Retina (tissue), 1 donor: ENCODE measurements at regions not wholly inside any gene's neighbourhood (a gene's known extent, or its start where the extent isn't known, plus 50 kb on each side); places are given as distances from the start of the nearest gene placed in this dataset.
"Not testable (repeated sequence)": the region's sequence is repeated elsewhere in the genome, so short reads cannot be mapped to it uniquely, and the experiment has no call there.

Experiments
- DNase-seq: peaks from one replicate; pipeline ENCODE4 v3.0.0-alpha.2; 2016

DNA sequence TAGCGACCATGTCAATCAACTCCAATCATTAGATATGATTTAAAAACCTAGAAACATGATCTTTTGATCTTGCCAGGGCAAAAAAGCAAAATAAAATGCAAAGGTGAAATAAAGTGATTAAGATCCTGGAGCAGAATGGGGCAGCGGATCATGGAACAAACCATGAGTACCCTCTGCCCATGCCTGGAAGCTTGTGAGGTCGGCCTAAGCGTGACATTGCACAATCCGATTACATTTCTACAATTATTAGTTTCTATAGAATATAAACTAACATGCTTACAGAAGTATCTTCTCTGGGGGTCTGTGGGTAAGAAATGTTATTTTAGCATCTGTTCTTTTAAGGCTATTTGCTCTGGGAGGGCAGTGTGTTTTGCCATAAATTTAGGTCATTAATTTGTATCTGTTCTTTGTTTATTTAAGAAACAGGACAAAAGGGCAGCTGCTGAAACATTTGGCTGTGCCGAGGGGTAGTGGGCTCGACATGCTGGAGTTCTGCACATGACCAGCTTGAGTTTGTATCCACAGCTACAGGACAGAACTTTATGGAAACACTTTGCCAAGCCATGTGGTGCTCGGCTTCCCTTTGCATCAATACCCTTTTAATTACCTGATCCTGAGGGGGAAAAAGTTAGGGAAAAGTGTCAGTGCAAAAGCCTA lies 55.9 kb downstream of the ZBTB18 start:
- peak; percentile 45 for DNase-seq

DNA sequence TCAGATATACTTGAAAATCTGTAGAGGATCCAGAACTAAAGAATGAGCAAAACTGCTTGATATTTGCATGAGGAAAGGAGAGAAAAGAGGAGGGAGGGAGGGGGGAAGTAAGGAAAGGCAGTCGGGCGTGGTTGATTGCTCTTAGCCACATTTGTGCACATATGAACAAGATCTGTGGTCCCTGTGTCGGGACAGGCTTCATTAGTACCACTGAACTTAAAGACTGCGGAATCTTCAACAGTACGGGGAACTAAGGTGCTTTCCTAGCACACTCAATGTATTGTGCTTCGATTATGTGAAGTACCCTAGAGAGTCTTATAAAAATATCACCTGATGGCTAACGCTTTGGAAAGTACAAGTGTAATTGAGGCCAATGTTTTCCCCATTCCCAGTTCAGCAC lies 59.9 kb downstream of the ZBTB18 start:
- DNase-seq, result no peak

DNA sequence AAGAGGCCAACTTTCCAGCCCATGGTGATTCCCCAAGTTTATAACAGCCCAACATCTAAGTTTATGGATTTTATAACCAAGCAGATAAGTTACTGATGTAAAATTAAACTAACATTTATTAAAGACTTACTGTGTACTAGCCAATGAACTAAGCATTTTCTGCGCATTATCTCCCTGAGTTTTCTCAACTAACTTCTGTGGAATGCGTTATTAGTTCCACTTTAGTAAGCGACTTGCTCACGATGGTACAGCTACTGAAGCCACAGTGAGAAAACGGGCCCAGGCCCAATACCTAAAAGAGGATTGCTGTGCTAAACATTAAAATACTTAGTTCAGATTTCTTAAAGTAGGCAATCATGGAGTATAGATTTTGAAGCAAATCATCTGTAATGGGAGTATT lies 61.0 kb downstream of the ZBTB18 start:
- no peak for DNase-seq

DNA sequence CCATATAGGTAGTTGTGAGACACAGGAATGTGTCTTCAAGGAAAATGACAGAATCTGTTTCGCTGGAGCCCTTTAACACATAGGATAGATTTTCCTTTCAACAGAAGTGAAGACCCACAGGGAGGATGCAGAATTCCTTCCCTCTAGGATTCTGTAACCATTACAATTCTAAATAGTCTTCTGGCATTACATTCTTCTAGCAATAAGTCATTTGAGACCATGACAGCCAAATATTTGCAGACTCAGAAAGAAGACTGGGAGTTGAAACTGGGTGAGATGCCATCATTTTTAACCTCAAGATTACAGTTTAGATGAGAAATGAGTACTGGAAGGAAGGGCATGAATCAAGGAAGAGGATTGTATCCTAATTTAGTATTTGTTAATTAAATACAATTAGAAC lies 61.6 kb downstream of the ZBTB18 start:
- DNase-seq, result no peak

GRCh38 chr1:244113532-244114320 lies 62.6 kb downstream of the ZBTB18 start:
- no peak for DNase-seq

GRCh38 chr1:244114892-244115291 lies 63.8 kb downstream of the ZBTB18 start:
- DNase-seq, result no peak

GRCh38 chr1:244116946-244117345 lies 65.9 kb downstream of the ZBTB18 start:
- DNase-seq, result no peak

- peak; percentile 77 for DNase-seq
Measured at GRCh38 chr1:244118109-244118761, 67.2 kb downstream of the ZBTB18 start.

DNA sequence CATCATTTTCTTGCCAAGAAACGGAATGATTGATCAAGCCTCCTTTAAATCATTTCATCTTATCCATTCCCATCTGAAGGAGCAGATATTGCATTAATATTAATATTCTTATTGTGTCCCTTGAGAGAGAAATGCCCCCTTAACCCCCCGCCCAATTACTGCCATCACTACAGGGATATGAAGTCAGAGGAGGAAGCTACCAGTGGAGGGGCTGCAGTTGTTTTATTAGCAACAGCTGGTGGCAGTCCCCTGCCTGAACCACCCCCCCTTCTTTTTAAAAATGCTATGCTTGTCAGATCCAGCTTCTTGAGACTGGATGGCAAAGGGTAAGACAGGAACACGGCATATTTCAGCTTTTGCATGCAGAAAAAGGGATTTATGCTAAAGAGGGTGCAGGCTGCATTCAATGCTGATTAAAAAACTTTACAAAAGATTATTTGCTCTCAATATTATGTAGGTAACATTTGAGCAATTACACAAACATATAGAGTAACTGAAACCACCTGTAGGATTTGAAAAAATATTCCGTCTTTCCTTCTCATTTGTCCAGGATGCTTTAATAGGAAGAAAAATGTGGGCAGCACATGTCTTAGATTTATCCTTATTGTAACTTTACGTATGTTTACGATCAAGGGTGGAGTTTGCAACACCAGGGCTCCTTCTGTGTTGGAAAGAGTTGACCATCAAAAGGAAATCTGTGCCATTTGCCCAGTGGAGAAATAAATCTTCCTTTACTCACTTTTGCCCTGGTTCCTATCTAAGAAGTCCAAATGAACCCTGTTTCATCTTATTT lies 77.7 kb downstream of the ZBTB18 start:
- no peak for DNase-seq

DNA sequence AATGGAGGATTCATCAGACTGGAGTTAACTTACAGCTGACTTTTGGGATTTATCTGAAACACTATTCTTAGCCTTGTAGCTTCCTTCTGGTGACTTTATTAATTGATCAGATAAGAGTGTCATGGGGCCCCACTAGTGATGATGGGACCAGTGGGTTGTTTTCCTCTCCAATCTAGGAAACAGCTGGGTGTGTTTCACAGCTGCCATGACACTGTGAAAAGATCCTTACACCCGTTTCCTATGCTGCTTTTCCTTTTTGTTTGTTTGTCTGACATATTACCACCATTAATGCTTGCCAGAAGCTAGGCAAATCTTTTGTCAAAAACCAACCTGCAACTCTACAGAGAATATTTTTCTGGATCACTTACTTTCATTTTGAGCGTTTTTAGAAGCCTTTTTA lies 86.2 kb downstream of the ZBTB18 start:
- no peak for DNase-seq

GRCh38 chr1:244137725-244138124 lies 86.6 kb downstream of the ZBTB18 start:
- no peak for DNase-seq

DNA sequence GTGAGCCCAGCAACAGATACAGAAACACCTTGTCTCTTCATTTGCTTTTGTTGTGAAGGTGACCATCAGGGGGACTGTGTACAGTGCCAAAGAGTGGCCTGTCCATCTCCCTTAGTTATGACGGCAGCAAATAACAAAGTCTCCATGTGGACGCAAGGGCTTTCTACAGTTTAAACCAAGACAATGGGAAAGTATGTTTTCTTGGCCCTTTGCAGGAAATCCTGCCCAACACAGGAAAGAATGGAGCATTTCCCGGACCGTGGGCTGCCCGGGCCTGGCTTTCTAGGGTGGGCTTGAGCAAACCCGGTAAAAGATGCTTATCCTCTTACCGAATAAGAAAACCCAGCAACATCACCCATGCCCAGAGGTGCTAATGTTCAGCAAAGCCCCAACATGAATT lies 87.3 kb downstream of the ZBTB18 start:
- DNase-seq, result no peak

- DNase-seq, result no peak
Measured at GRCh38 chr1:244139655-244140054, 88.6 kb downstream of the ZBTB18 start.

GRCh38 chr1:244140420-244140819 lies 89.3 kb downstream of the ZBTB18 start:
- DNase-seq, result no peak

DNA sequence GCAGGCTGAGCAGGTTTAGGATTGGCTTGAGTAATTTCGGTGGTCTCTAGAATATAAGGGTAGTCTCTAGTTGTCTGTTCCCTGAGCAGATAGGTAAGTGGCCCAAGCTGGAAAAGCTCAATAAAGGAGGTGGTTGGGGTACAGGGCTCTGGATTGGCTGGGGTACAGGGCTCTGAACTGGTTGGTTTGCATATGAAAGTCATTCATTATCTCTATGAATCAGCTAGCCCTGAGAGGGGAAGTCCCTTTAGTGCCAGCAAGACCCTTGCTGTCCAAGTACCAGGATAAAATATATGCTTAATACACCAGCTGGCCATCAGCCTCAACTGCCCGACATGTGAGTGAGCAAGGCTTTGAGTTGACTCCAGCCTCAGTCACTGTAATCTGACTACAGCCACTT lies 93.0 kb downstream of the ZBTB18 start:
- no peak for DNase-seq

GRCh38 chr1:244150071-244150470 lies 99.0 kb downstream of the ZBTB18 start:
- no peak for DNase-seq

GRCh38 chr1:244150665-244151064 lies 99.6 kb downstream of the ZBTB18 start:
- DNase-seq, result no peak

- no peak for DNase-seq
Measured at GRCh38 chr1:244151537-244151936, 100.5 kb downstream of the ZBTB18 start.

DNA sequence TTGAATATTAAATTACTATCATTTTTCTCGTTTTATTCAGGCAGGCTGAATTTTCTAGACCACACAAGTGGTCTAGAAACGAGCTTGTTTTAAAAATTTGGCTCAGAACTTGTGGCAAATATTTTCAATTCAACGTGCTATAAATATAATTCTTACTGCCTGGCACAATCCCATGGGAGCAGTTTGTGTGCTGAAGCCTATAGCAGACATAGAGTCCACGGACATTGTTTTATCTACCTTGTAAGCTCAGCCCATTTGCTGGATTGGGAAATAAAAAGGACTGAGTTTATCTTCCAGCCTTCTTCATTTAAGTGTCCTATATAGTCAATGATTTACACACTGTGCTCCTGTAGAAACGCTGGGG lies 103.4 kb downstream of the ZBTB18 start:
- DNase-seq, result no peak

- DNase-seq, result peak; percentile 89
Measured at GRCh38 chr1:244154872-244155531, 103.9 kb downstream of the ZBTB18 start.

GRCh38 chr1:244155661-244156060 lies 104.6 kb downstream of the ZBTB18 start:
- DNase-seq, result no peak

- DNase-seq, result not testable (repeated sequence)
Measured at GRCh38 chr1:244156617-244157016, 105.5 kb downstream of the ZBTB18 start.
